Right lobe of liver (tissue), 6 donors: ENCODE measurements at regions not wholly inside any gene's neighbourhood (a gene's known extent, or its start where the extent isn't known, plus 50 kb on each side); places are given as distances from the start of the nearest gene placed in this dataset.

ENCODE experiments used
- ATAC-seq, 4 donors: fragments of 200-7000 bp; cut with Tn5 transposase; one replicate each; pipeline ENCODE4 v1.9.1; 2020; ENCODE audit warnings: mild to moderate bottlenecking in 4 of 4, moderate library complexity in 4 of 4
- DNase-seq, 3 donors: peaks; one replicate each; pipeline ENCODE4 v3.0.0-alpha.2; 2020
- H3K27ac ChIP-seq, 3 donors: fragments of 200-600 bp; one replicate each; pipeline ENCODE4 v1.8.0; 2022
- H3K27me3 ChIP-seq, 2 donors: fragments of 200-600 bp; one replicate each; pipeline ENCODE4 v1.8.0; 2022
- H3K36me3 ChIP-seq, 4 donors: fragments of 200-600 bp; sonication (generic) in 1 of 4; one replicate each; pipeline versions ENCODE4 v1.5.1 to v1.8.0; 2017 to 2022; ENCODE audit warnings: control low read depth in 1 of 4
- H3K4me1 ChIP-seq, 4 donors: fragments of 200-600 bp; sonication (generic) in 1 of 4; one replicate each; pipeline versions ENCODE4 v1.5.1 to v1.8.0; 2017 to 2022; ENCODE audit warnings: control low read depth in 1 of 4
- H3K4me3 ChIP-seq, 3 donors: fragments of 200-600 bp; one replicate each; pipeline ENCODE4 v1.8.0; 2022
- H3K9me3 ChIP-seq, 4 donors: fragments of 200-600 bp; sonication (generic) in 1 of 4; one replicate each; pipeline versions ENCODE4 v1.5.1 to v1.8.0; 2017 to 2022; ENCODE audit warnings: control low read depth in 1 of 4
- POLR2A ChIP-seq: fragments of 450-650 bp; IDR thresholded peaks from one replicate; pipeline ENCODE4 v1.6.1; 2017; ENCODE audit warnings: antibody characterized with exemption, mild to moderate bottlenecking
- WGBS: methylation state at CpG from one replicate; pipeline ENCODE4 v1.1.6; 2018; ENCODE audit warnings: low coverage, low lambda C conversion rate; ENCODE audit not compliant: insufficient coverage; ENCODE audit errors: missing lambda C conversion rate; 5-methylcytosine and 5-hydroxymethylcytosine counted together
- intact Hi-C, 2 donors: fragments of 100-400 bp; cut with DNase I; formaldehyde crosslinking; loops; one replicate each; pipeline versions ENCODE4 v1.11.2 to v1.14.1; 2022
- TF ChIP-seq, protein P1 (sequence below), 4 donors: fragments of 200-600 bp in 3 of 4; fragments of 450-650 bp in 1 of 4; IDR thresholded peaks; one replicate each; pipeline versions ENCODE4 v1.5.1 to v1.8.0; 2016 to 2022; ENCODE audit warnings: antibody characterized with exemption in 4 of 4, mild to moderate bottlenecking in 2 of 4
- donor health status: DM: no; HTN: yes; CAD: no.
- donor health status: DM: no; HTN: no; CAD: no.
- donor health status: DM: no; HTN: no; CAD: no.
- donor health status: DM: no; HTN: yes; CAD: no.
- donor health status: DM: no; HTN: yes; CAD: no.

- WGBS: 50% methylated on average over 2 of the region's 4 CpGs
- Histone ChIP-seq H3K27me3 (no peaks in the 10 kb centered on the region), H3K9me3 (peaks cover 0 to 3% (median 0%) of the 10 kb centered on the region in 4 donors), H3K36me3 (no peaks in the 10 kb centered on the region), H3K4me3 (no peak overlapping the region), H3K4me1 (peaks cover 0 to 1% (median under 1%) of the 10 kb centered on the region in 4 donors), H3K27ac (no peak overlapping the region)
- ATAC-seq (no peak), DNase-seq (no peak)
- intact Hi-C loops: no loop called here
- TF ChIP-seq POLR2A: no peak
Measured at GRCh38 chr13:109644069-109644750, 142.2 kb downstream of the IRS2 start.

DNA sequence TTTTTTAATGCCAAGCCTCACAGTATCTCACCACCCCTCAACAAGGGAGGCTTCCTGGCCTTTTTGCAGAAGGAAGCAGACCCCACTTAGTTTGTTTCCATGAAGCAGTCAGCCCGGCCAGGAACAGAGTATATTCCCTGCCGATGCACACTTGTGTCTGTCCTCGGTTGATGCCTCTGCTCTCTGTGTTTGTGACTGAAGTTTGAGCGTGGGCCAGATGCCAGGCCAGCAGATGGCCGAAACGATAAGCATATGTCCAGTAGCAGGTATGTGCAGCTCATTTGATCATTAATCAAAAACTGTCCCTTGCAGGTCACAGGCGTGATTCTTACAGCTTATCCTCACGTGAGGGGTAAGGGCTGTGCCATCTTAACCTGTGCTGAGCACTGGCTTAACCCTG, 144.0 kb downstream of the IRS2 start:
- Histone ChIP-seq H3K9me3 (peaks cover 0 to 3% (median 0%) of the 10 kb centered on the region in 4 donors), H3K27ac (no peak overlapping the region), H3K36me3 (no peaks in the 10 kb centered on the region), H3K4me1 (no peaks in the 10 kb centered on the region), H3K4me3 (no peak overlapping the region), H3K27me3 (no peaks in the 10 kb centered on the region)
- no peak for TF ChIP-seq POLR2A
- TF ChIP-seq, protein P1, sequence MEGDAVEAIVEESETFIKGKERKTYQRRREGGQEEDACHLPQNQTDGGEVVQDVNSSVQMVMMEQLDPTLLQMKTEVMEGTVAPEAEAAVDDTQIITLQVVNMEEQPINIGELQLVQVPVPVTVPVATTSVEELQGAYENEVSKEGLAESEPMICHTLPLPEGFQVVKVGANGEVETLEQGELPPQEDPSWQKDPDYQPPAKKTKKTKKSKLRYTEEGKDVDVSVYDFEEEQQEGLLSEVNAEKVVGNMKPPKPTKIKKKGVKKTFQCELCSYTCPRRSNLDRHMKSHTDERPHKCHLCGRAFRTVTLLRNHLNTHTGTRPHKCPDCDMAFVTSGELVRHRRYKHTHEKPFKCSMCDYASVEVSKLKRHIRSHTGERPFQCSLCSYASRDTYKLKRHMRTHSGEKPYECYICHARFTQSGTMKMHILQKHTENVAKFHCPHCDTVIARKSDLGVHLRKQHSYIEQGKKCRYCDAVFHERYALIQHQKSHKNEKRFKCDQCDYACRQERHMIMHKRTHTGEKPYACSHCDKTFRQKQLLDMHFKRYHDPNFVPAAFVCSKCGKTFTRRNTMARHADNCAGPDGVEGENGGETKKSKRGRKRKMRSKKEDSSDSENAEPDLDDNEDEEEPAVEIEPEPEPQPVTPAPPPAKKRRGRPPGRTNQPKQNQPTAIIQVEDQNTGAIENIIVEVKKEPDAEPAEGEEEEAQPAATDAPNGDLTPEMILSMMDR (IDR thresholded peaks at IDR 0.05): no peak
- intact Hi-C loops: no loop called here
- DNase-seq (no peak), ATAC-seq (no peak)
- WGBS: 95% methylated on average over 4 of the region's 8 CpGs

DNA sequence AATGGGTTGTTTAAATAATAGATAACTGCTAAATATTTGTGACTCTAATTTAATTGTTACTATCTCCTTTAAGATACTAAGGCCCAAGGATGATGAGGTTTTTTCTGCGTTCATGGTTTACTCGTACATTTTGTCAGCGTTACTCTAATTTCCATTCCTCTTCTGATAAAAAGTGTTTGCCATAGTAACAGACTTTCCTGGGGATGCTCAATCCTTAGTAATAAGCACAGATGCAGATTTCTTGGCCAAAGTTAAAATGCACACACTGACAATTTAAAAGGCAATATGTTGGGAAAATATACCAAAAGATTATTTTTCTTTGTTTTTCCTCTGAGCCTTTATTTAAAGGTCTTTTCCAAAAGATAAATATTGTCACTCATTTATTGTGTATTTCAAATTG, 149.6 kb downstream of the IRS2 start:
- TF ChIP-seq POLR2A: no peak
- TF ChIP-seq, protein P1 (IDR thresholded peaks at IDR 0.05): no peak
- ATAC-seq: no peak
- 91% methylated on average over 3 of the region's 3 CpGs for WGBS

DNA sequence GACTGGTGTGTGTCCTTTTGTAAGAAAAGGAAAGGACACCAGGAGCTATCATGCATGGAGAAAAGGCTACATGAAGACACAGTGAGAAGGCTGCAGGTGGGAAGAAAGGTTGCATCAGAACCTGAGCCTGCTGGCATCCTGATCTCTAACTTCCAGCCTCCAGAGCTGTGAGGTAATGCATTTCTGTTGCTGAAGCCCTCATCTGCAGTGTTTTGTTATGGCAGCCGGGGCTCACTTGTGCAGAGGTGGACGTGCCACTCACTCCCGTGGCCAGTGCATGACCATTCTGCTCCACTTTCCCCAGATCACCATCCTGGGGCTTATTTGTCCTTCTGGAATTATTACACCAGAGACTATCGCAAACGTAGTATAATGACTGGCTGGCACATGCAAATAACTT, 155.3 kb downstream of the IRS2 start:
- no peak for ATAC-seq
- no peak for TF ChIP-seq POLR2A
- TF ChIP-seq, protein P1 (IDR thresholded peaks at IDR 0.05): no peak
- DNase-seq: no peak
- H3K9me3 ChIP-seq: no peaks in the 10 kb centered on the region
- H3K27ac ChIP-seq: no peak overlapping the region
- 94% methylated on average over 5 of the region's 5 CpGs for WGBS
- no peaks in the 10 kb centered on the region for H3K36me3 ChIP-seq
- intact Hi-C loops: no loop called here
- no peaks in the 10 kb centered on the region for H3K4me1 ChIP-seq
- no peaks in the 10 kb centered on the region for H3K27me3 ChIP-seq
- no peak overlapping the region for H3K4me3 ChIP-seq

More for the DNA sequence above, 149.6 kb downstream of the IRS2 start:
- intact Hi-C loops: no loop called here
- Histone ChIP-seq H3K27me3 (no peaks in the 10 kb centered on the region), H3K4me1 (no peaks in the 10 kb centered on the region), H3K27ac (no peak overlapping the region), H3K36me3 (no peaks in the 10 kb centered on the region), H3K9me3 (peaks cover 0 to 3% (median 0%) of the 10 kb centered on the region in 4 donors), H3K4me3 (no peak overlapping the region)
- DNase-seq: no peak

DNA sequence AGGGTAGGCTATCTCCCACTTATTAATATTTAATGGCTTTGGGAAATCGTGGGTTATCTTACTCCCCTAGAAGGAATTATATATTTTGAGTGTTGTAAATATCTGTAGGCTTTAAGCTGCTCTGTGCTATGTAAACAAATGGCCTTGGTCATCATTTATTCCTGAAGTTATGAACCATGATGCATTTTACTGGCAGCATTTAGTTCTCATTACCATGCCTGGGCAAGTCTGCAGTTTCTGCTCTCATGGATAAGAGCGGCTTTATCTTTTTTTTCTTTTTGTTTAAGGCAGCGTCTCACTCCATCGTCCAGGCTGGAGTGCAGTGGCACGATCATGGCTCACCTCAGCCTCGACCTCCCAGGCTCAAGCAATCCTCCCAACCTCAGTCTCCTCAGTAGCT, 156.1 kb downstream of the IRS2 start:
- 73% methylated on average over 6 of the region's 6 CpGs for WGBS
- no peak for TF ChIP-seq POLR2A
- TF ChIP-seq, protein P1 (IDR thresholded peaks at IDR 0.05): no peak
- Histone ChIP-seq H3K27me3 (no peaks in the 10 kb centered on the region), H3K4me3 (no peak overlapping the region), H3K9me3 (no peaks in the 10 kb centered on the region), H3K36me3 (no peaks in the 10 kb centered on the region), H3K4me1 (no peaks in the 10 kb centered on the region), H3K27ac (no peak overlapping the region)
- intact Hi-C loops: no loop called here
- ATAC-seq: no peak
- DNase-seq: no peak
